ENCODE measurements at regions not wholly inside any gene's neighbourhood (a gene's known extent, or its start where the extent isn't known, plus 50 kb on each side); places are given as distances from the start of the nearest gene placed in this dataset.

GRCh38 chr1:60136395-60136794, 62.8 kb upstream of the C1orf87 start:
- Histone ChIP-seq H3K36me3 (no peaks in the 10 kb centered on the region), H3K27me3 (no peaks in the 10 kb centered on the region), H3K4me1 (no peaks in the 10 kb centered on the region), H3K27ac (no peak overlapping the region), H3K4me3 (no peak overlapping the region), H3K9me3 (replicated peaks) (no peaks in the 10 kb centered on the region)
- DNase-seq, result no peak

GRCh38 chr1:60134716-60135115, 61.1 kb upstream of the C1orf87 start:
- no peak overlapping the region for H3K27ac ChIP-seq
- no peak overlapping the region for H3K4me3 ChIP-seq
- DNase-seq, result no peak
- no peaks in the 10 kb centered on the region for H3K4me1 ChIP-seq
- H3K36me3 ChIP-seq, result no peaks in the 10 kb centered on the region
- H3K27me3 ChIP-seq, result no peaks in the 10 kb centered on the region
- no peaks in the 10 kb centered on the region for H3K9me3 ChIP-seq (replicated peaks)

- Histone ChIP-seq H3K27ac (no peak overlapping the region), H3K4me3 (no peak overlapping the region), H3K36me3 (no peaks in the 10 kb centered on the region), H3K9me3 (replicated peaks) (no peaks in the 10 kb centered on the region), H3K27me3 (no peaks in the 10 kb centered on the region), H3K4me1 (no peaks in the 10 kb centered on the region)
- no peak for DNase-seq
Measured at GRCh38 chr1:60133848-60134247, 60.3 kb upstream of the C1orf87 start.

- Histone ChIP-seq H3K9me3 (replicated peaks) (no peaks in the 10 kb centered on the region), H3K4me3 (no peak overlapping the region), H3K4me1 (no peaks in the 10 kb centered on the region), H3K36me3 (no peaks in the 10 kb centered on the region), H3K27ac (no peak overlapping the region), H3K27me3 (no peaks in the 10 kb centered on the region)
- DNase-seq, result no peak
Measured at GRCh38 chr1:60133000-60133673, 59.6 kb upstream of the C1orf87 start.

GRCh38 chr1:60132108-60132507, 58.5 kb upstream of the C1orf87 start:
- Histone ChIP-seq H3K4me3 (no peak overlapping the region), H3K4me1 (no peaks in the 10 kb centered on the region), H3K27ac (no peak overlapping the region), H3K27me3 (no peaks in the 10 kb centered on the region), H3K9me3 (replicated peaks) (no peaks in the 10 kb centered on the region), H3K36me3 (no peaks in the 10 kb centered on the region)
- no peak for DNase-seq

GRCh38 chr1:60130703-60131102, 57.1 kb upstream of the C1orf87 start:
- Histone ChIP-seq H3K27me3 (no peaks in the 10 kb centered on the region), H3K36me3 (no peaks in the 10 kb centered on the region), H3K4me1 (no peaks in the 10 kb centered on the region), H3K27ac (no peak overlapping the region), H3K4me3 (no peak overlapping the region), H3K9me3 (replicated peaks) (no peaks in the 10 kb centered on the region)
- no peak for DNase-seq

- H3K4me1 ChIP-seq, result no peaks in the 10 kb centered on the region
- no peaks in the 10 kb centered on the region for H3K27me3 ChIP-seq
- H3K9me3 ChIP-seq (replicated peaks), result no peaks in the 10 kb centered on the region
- H3K4me3 ChIP-seq, result no peak overlapping the region
- H3K36me3 ChIP-seq, result no peaks in the 10 kb centered on the region
- DNase-seq, result no peak
- no peak overlapping the region for H3K27ac ChIP-seq
Measured at GRCh38 chr1:60129911-60130310, 56.3 kb upstream of the C1orf87 start.

GRCh38 chr1:60126723-60127122, 53.2 kb upstream of the C1orf87 start:
- no peak overlapping the region for H3K4me3 ChIP-seq
- H3K4me1 ChIP-seq, result no peaks in the 10 kb centered on the region
- DNase-seq, result peak in 1 of 2 experiments; percentile 20
- H3K27ac ChIP-seq, result no peak overlapping the region
- no peaks in the 10 kb centered on the region for H3K36me3 ChIP-seq
- no peaks in the 10 kb centered on the region for H3K9me3 ChIP-seq (replicated peaks)
- no peaks in the 10 kb centered on the region for H3K27me3 ChIP-seq

Measured in SJCRH30 (cell line).